HL-60 (cell line): ENCODE measurements at regions not wholly inside any gene's neighbourhood (a gene's known extent, or its start where the extent isn't known, plus 50 kb on each side); places are given as distances from the start of the nearest gene placed in this dataset.

ENCODE experiments used
- DNase-seq, 2 experiments: peaks; one replicate each; pipeline ENCODE4 v3.0.0-alpha.2; 2010 to 2020; ENCODE audit warnings: low read depth in 1 of 2, low spot score in 1 of 2
- H3K27ac ChIP-seq: fragments of 250-450 bp; sonication (Bioruptor Pico); replicated peaks from 2 replicates; pipeline ENCODE4 v1.5.1; 2020; ENCODE audit warnings: mild to moderate bottlenecking, moderate library complexity
- H3K27me3 ChIP-seq: fragments of 250-450 bp; sonication (Bioruptor Pico); 2 replicates; pipeline ENCODE4 v1.5.1; 2021; ENCODE audit warnings: mild to moderate bottlenecking, moderate library complexity; ENCODE audit not compliant: insufficient read depth, poor library complexity, severe bottlenecking
- H3K4me3 ChIP-seq: replicated peaks from 2 replicates; pipeline ENCODE4 v1.5.1; 2011; ENCODE audit warnings: mild to moderate bottlenecking, control low read depth, low read length; ENCODE audit not compliant: insufficient read depth
- GABPA ChIP-seq: IDR thresholded peaks from 2 replicates; pipeline ENCODE4 v1.6.1; 2012; ENCODE audit warnings: low read depth
- POLR2AphosphoS5 ChIP-seq: IDR thresholded peaks from 2 replicates; pipeline ENCODE4 v1.6.1; 2012; ENCODE audit warnings: low read depth
- REST ChIP-seq: IDR thresholded peaks from 2 replicates; pipeline ENCODE4 v1.6.1; 2012; ENCODE audit warnings: low read depth; ENCODE audit not compliant: insufficient replicate concordance
- SPI1 ChIP-seq: IDR thresholded peaks from 2 replicates; pipeline ENCODE4 v1.6.1; 2012; ENCODE audit warnings: low read depth, mild to moderate bottlenecking, borderline replicate concordance
- TF ChIP-seq, protein P1 (sequence below): IDR thresholded peaks from one replicate; pipeline ENCODE4 v1.5.1; 2011; ENCODE audit warnings: low read length, control low read depth, inconsistent platforms; ENCODE audit not compliant: insufficient read depth

- DNase-seq = no peak
- H3K4me3 ChIP-seq = no peak overlapping the region
- H3K27me3 ChIP-seq = no peaks in the 10 kb centered on the region
- TF ChIP-seq REST (no peak), POLR2AphosphoS5 (no peak), GABPA (no peak), SPI1 (no peak)
- TF ChIP-seq, protein P1, sequence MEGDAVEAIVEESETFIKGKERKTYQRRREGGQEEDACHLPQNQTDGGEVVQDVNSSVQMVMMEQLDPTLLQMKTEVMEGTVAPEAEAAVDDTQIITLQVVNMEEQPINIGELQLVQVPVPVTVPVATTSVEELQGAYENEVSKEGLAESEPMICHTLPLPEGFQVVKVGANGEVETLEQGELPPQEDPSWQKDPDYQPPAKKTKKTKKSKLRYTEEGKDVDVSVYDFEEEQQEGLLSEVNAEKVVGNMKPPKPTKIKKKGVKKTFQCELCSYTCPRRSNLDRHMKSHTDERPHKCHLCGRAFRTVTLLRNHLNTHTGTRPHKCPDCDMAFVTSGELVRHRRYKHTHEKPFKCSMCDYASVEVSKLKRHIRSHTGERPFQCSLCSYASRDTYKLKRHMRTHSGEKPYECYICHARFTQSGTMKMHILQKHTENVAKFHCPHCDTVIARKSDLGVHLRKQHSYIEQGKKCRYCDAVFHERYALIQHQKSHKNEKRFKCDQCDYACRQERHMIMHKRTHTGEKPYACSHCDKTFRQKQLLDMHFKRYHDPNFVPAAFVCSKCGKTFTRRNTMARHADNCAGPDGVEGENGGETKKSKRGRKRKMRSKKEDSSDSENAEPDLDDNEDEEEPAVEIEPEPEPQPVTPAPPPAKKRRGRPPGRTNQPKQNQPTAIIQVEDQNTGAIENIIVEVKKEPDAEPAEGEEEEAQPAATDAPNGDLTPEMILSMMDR = no peak
- no peak overlapping the region for H3K27ac ChIP-seq
These were observed 432.4 kb downstream of the GBA3 start for GRCh38 chr4:23125118-23125517.

- no peaks in the 10 kb centered on the region for H3K27me3 ChIP-seq
- DNase-seq = no peak
- H3K4me3 ChIP-seq = no peak overlapping the region
- no peak overlapping the region for H3K27ac ChIP-seq
- TF ChIP-seq GABPA (no peak), POLR2AphosphoS5 (no peak), REST (no peak), SPI1 (no peak)
- TF ChIP-seq, protein P1 = no peak
These were observed 430.1 kb downstream of the GBA3 start for GRCh38 chr4:23122666-23123400.

DNA sequence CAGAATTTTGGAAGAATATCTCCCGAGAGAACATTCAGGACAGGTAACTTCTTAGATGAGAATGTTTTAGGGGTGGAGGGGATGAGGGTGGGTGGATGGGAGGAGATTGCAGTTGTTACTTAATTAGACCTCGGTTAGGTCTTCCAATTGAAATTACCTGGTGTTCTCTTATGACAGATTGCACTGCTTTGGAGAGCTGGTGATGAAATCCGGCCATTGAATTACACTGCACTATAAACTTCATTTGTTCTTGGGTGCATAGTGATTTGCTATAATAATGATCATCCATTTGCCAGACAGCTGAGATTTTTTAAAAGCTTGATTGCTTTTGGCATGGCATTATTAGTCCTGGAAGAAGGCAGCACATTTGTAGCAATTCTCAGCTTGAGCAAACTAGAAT is 427.6 kb downstream of the GBA3 start:
- no peaks in the 10 kb centered on the region for H3K27me3 ChIP-seq
- no peak for DNase-seq
- no peak overlapping the region for H3K4me3 ChIP-seq
- no peak overlapping the region for H3K27ac ChIP-seq
- TF ChIP-seq, protein P1 = no peak
- TF ChIP-seq REST (no peak), POLR2AphosphoS5 (no peak), GABPA (no peak), SPI1 (no peak)
